Suprapubic skin (tissue), 3 donors: ENCODE measurements at regions not wholly inside any gene's neighbourhood (a gene's known extent, or its start where the extent isn't known, plus 50 kb on each side); places are given as distances from the start of the nearest gene placed in this dataset.

Experiments
- CTCF ChIP-seq, 2 donors: fragments of 200-600 bp in 1 of 2; fragments of 450-650 bp in 1 of 2; sonication (generic) in 1 of 2; IDR thresholded peaks; one replicate each; pipeline ENCODE4 v1.5.1; 2016 to 2019; ENCODE audit warnings: antibody characterized with exemption in 2 of 2, mild to moderate bottlenecking in 1 of 2, moderate library complexity in 1 of 2
- EP300 ChIP-seq: sonication (generic); formaldehyde crosslinking; IDR thresholded peaks from one replicate; pipeline ENCODE4 v1.6.1; 2017; ENCODE audit warnings: antibody characterized with exemption
- POLR2A ChIP-seq, 2 donors: fragments of 450-650 bp; IDR thresholded peaks; one replicate each; pipeline ENCODE4 v1.6.1; 2017; ENCODE audit warnings: antibody characterized with exemption in 2 of 2, mild to moderate bottlenecking in 2 of 2, moderate library complexity in 2 of 2

GRCh38 chr6:54632984-54633565, 213.5 kb upstream of the FAM83B start:
- TF ChIP-seq CTCF (IDR thresholded peaks at IDR 0.05) = no peak
- TF ChIP-seq POLR2A (IDR thresholded peaks at IDR 0.05) = no peak
- TF ChIP-seq EP300 = no peak
